ENCODE measurements at regions not wholly inside any gene's neighbourhood (a gene's known extent, or its start where the extent isn't known, plus 50 kb on each side); places are given as distances from the start of the nearest gene placed in this dataset.

- H3K36me3 ChIP-seq (ENCODE audit: control insufficient read depth in 1 of 2, insufficient read depth in 2 of 2, low read length in 2 of 2): no peaks in the 10 kb centered on the region
- H3K27me3 ChIP-seq (ENCODE audit: insufficient read depth, low read length): no peaks in the 10 kb centered on the region
- H3K9ac ChIP-seq (ENCODE audit: low read length): no peak overlapping the region
- no peaks in the 10 kb centered on the region for H3K9me2 ChIP-seq (ENCODE audit: insufficient read depth)
- no peak for DNase-seq (ENCODE audit: low read depth, low spot score)
- no peaks in the 10 kb centered on the region for H4K20me1 ChIP-seq (ENCODE audit: insufficient read depth)
- TF ChIP-seq CEBPB (IDR thresholded peaks at IDR 0.05; ENCODE audit: low read depth) (no peak), EGR1 (IDR thresholded peaks at IDR 0.05; ENCODE audit: low read depth) (no peak), POLR2AphosphoS5 (IDR thresholded peaks at IDR 0.05; ENCODE audit: low read depth, low read length) (no peak), ZBTB33 (IDR thresholded peaks at IDR 0.05; ENCODE audit: extremely low read depth, insufficient replicate concordance, low read length) (no peak)
- no peak overlapping the region for H3K4me2 ChIP-seq (ENCODE audit: low read length)
- intact Hi-C loops (cut with micrococcal nuclease): no loop called here
- ChIA-PET RAD21 (ENCODE audit: low non-redundant PET in 1 of 2, low total read pairs in 2 of 2, uncharacterized antibody in 2 of 2, unreplicated experiment in 2 of 2) (no interaction called here), POLR2A (no interaction called here), CTCF (no interaction called here)
- H3K79me2 ChIP-seq (ENCODE audit: insufficient read depth, low read length): no peaks in the 10 kb centered on the region
- no peak overlapping the region for H3K27ac ChIP-seq (ENCODE audit: low read depth, low read length)
- ATAC-seq: no peak
- no peaks in the 10 kb centered on the region for H3K9me3 ChIP-seq (ENCODE audit: control insufficient read depth in 1 of 2, insufficient read depth in 1 of 2, low read depth in 1 of 2, low read length in 2 of 2)
- no TSS peak for BruUV-seq (replicated peaks)
- no peak overlapping the region for H3K4me3 ChIP-seq (replicated peaks in 1 of 2; ENCODE audit: low read depth in 1 of 2, low read length in 2 of 2)
- H3K4me1 ChIP-seq (ENCODE audit: control insufficient read depth in 1 of 2, insufficient read depth in 2 of 2, low read length in 2 of 2): no peaks in the 10 kb centered on the region
- no peak overlapping the region for H2AFZ ChIP-seq (ENCODE audit: low read depth, low read length, poor library complexity, severe bottlenecking)
Measured at GRCh38 chr4:188596021-188596420, 456.8 kb downstream of the TRIML1 start.

GRCh38 chr4:188603646-188604045 is 464.4 kb downstream of the TRIML1 start:
- DNase-seq (ENCODE audit: low read depth, low spot score) (no peak), ATAC-seq (no peak)
- Histone ChIP-seq H3K27ac (ENCODE audit: low read depth, low read length) (no peak overlapping the region), H3K4me3 (replicated peaks in 1 of 2; ENCODE audit: low read depth in 1 of 2, low read length in 2 of 2) (no peak overlapping the region), H3K4me1 (ENCODE audit: control insufficient read depth in 1 of 2, insufficient read depth in 2 of 2, low read length in 2 of 2) (no peaks in the 10 kb centered on the region), H3K79me2 (ENCODE audit: insufficient read depth, low read length) (no peaks in the 10 kb centered on the region), H3K4me2 (ENCODE audit: low read length) (no peak overlapping the region), H2AFZ (ENCODE audit: low read depth, low read length, poor library complexity, severe bottlenecking) (no peak overlapping the region), H3K9ac (ENCODE audit: low read length) (no peak overlapping the region), H3K9me2 (ENCODE audit: insufficient read depth) (no peaks in the 10 kb centered on the region), H3K36me3 (ENCODE audit: control insufficient read depth in 1 of 2, insufficient read depth in 2 of 2, low read length in 2 of 2) (no peaks in the 10 kb centered on the region), H3K9me3 (ENCODE audit: control insufficient read depth in 1 of 2, insufficient read depth in 1 of 2, low read depth in 1 of 2, low read length in 2 of 2) (no peaks in the 10 kb centered on the region), H3K27me3 (ENCODE audit: insufficient read depth, low read length) (no peaks in the 10 kb centered on the region), H4K20me1 (ENCODE audit: insufficient read depth) (no peaks in the 10 kb centered on the region)
- no TSS peak for BruUV-seq (replicated peaks)
- intact Hi-C loops (cut with micrococcal nuclease): no loop called here
- POLR2A ChIA-PET: no interaction called here
- CTCF ChIA-PET: no interaction called here
- TF ChIP-seq CEBPB (IDR thresholded peaks at IDR 0.05; ENCODE audit: low read depth) (no peak), CBX3 (IDR thresholded peaks at IDR 0.05; ENCODE audit: low read depth) (no peak), SIN3A (IDR thresholded peaks at IDR 0.05; ENCODE audit: low read depth) (no peak), ZNF274 (IDR thresholded peaks at IDR 0.05; ENCODE audit: low read depth, low read length) (no peak), YY1 (IDR thresholded peaks at IDR 0.05; ENCODE audit: extremely low read depth, insufficient replicate concordance, low read depth, low read length) (no peak)
- RAD21 ChIA-PET (ENCODE audit: low non-redundant PET in 1 of 2, low total read pairs in 2 of 2, uncharacterized antibody in 2 of 2, unreplicated experiment in 2 of 2): no interaction called here
